Activated CD4-positive, alpha-beta memory T cell treated with anti-CD3 and anti-CD28 coated beads, Interleukin-2, amount 10 ng/mL, durations not matched to agents 7 days and 5 days (primary cell): ENCODE measurements at regions not wholly inside any gene's neighbourhood (a gene's known extent, or its start where the extent isn't known, plus 50 kb on each side); places are given as distances from the start of the nearest gene placed in this dataset.
"Not testable (repeated sequence)": the region's sequence is repeated elsewhere in the genome, so short reads cannot be mapped to it uniquely, and the experiment has no call there.

Source experiments
- CTCF ChIA-PET: fragments of 350-600 bp; sonication (Branson Sonifier 250); formaldehyde crosslinking; loops from one replicate; lab custom pipeline; 2021; ENCODE audit warnings: antibody characterized with exemption, inconsistent platforms; lab: Charles Lee
- POLR2A ChIA-PET: fragments of 350-600 bp; sonication (Branson Sonifier 250); formaldehyde crosslinking; loops from one replicate; lab custom pipeline; 2021; ENCODE audit warnings: antibody characterized with exemption; lab: Charles Lee
- DNase-seq: peaks from one replicate; pipeline ENCODE4 v3.0.0-alpha.2; 2020
- H3K27ac Mint-ChIP-seq: one replicate; pipeline ENCODE4 v1.8.0; 2021; ENCODE audit warnings: mild to moderate bottlenecking, mixed read lengths
- H3K27me3 Mint-ChIP-seq: one replicate; pipeline ENCODE4 v1.8.0; 2021; ENCODE audit warnings: mixed read lengths
- H3K36me3 Mint-ChIP-seq: one replicate; pipeline ENCODE4 v1.8.0; 2021; ENCODE audit warnings: low read depth, mixed read lengths
- H3K4me1 Mint-ChIP-seq: one replicate; pipeline ENCODE4 v1.8.0; 2021; ENCODE audit warnings: mixed read lengths
- H3K4me3 Mint-ChIP-seq: one replicate; pipeline ENCODE4 v1.8.0; 2021; ENCODE audit warnings: mild to moderate bottlenecking, mixed read lengths
- H3K9me3 Mint-ChIP-seq: one replicate; pipeline ENCODE4 v1.8.0; 2021; ENCODE audit warnings: mixed read lengths

DNA sequence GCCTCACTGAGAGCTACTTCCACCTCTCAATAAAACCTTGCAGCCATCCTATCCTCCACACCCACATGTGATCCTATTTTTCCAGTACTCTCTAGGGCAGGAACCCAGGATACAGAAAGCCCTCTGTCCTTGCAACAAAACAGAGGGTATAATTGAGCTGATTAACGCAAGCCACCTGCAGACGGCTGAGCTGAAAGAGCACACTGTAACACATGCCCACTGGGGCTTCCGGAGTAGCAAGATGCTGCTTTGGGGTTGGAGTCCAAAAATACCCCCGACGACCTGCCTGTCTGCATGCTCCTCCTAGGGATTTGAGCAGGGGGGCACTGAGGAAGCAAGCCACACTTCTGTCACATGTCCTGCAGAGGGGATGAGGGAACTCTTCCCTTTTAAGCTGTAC lies 401.1 kb upstream of the FOXG1 start:
- DNase-seq: no peak
- CTCF ChIA-PET: no interaction called here
- Mint-ChIP-seq H3K9me3 (peaks cover 14% of the 10 kb centered on the region), H3K4me3 (no peak overlapping the region), H3K4me1 (no peaks in the 10 kb centered on the region), H3K36me3 (no peaks in the 10 kb centered on the region), H3K27ac (no peak overlapping the region), H3K27me3 (no peaks in the 10 kb centered on the region)
- POLR2A ChIA-PET: no interaction called here

DNA sequence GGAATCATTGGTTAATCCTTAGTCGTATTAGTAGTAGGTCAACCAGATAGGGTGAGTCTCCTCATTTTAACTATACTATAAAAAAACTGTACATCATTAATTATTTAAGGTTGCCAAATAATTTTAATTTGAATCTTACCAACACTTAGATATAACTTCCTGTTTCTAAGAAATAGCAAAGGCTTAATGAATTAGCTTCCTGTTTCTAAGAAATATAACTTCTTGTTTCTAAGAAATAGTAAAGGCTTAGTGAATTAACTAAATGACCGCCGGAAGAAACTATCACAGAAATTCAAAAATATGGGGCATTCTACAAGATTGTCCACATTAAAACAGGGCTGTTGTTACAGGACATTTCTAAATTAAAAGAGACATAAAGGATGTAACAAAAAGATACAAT lies 392.9 kb upstream of the FOXG1 start:
- DNase-seq: no peak
- H3K27me3 Mint-ChIP-seq: no peaks in the 10 kb centered on the region
- H3K4me3 Mint-ChIP-seq: no peak overlapping the region
- H3K9me3 Mint-ChIP-seq: peaks cover 9% of the 10 kb centered on the region
- CTCF ChIA-PET: no interaction called here
- H3K4me1 Mint-ChIP-seq: no peaks in the 10 kb centered on the region
- POLR2A ChIA-PET: no interaction called here
- H3K36me3 Mint-ChIP-seq: no peaks in the 10 kb centered on the region
- H3K27ac Mint-ChIP-seq: no peak overlapping the region

DNA sequence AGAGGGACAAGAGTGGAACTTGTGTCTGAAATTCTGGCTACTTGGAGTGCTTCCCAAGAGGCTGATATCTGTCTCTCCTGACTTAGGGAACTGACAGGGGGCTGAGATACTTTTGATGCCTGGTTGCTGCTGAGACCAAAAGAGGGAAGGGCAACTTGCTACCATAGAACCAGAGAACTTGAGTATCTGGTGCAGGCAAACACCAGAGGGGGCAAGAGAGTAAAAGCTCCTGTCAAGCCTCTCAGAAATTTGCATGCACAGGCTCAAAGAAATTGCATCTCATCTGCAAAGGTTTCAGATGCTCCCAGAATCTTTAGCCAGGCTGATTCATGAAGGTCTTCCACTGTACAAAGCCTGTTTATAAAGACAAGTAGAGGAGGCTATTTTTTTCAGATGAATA lies 391.3 kb upstream of the FOXG1 start:
- H3K9me3 Mint-ChIP-seq: peaks cover 8% of the 10 kb centered on the region
- DNase-seq: no peak
- no peaks in the 10 kb centered on the region for H3K27me3 Mint-ChIP-seq
- no peaks in the 10 kb centered on the region for H3K4me1 Mint-ChIP-seq
- CTCF ChIA-PET: no interaction called here
- no peaks in the 10 kb centered on the region for H3K36me3 Mint-ChIP-seq
- POLR2A ChIA-PET: no interaction called here
- H3K4me3 Mint-ChIP-seq: no peak overlapping the region
- H3K27ac Mint-ChIP-seq: no peak overlapping the region

DNA sequence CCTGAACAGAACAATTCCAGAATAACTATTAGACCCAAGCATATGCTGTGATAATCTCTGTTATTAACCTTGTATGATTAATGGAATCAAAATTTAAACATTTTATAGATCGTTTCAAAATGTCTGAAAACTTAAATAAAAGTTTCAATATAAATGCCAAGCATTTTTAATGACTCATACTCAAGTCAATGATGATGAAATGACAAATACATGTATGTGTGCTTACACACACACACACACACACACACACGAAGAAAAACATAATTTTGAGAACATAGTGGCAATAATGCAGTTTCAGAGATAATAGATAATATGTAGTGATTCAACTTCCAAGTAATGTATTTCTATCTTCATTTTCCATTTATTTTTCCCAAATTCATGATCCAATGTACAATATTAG lies 384.9 kb upstream of the FOXG1 start:
- CTCF ChIA-PET: no interaction called here
- POLR2A ChIA-PET: no interaction called here

DNA sequence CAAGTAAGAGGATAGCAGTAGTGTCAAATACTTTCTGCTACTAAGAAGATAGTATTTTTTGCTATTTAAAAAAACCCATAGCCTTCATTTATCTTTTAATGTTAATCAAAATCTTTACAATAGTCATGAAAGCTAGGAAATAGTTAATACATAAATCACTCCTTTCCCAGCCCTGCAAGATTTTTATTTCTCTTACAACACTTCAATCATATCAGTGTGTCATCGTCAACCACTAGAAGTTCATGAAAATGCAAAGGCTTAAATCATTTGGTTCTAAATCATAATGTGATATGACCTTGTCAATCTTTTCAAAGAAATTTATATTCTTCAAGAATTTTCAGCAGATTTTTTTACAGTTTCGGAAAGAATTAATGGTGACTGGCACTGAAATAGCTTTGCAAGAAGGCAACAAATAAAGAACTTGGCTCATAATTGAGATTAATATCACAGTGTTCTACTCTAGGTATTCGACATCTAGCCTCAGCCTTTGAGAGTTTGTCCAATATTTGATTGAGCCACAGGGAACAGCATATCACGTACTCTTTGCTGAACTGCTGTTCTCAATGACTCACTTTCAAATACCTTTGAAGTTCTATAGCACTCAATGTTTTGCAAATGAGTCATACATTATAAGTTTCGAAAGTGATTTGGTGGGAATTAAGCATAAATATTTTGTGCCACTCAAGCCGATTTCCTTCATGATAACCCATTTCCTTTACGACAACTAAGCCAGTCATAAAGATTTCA lies 384.0 kb upstream of the FOXG1 start:
- no peaks in the 10 kb centered on the region for H3K36me3 Mint-ChIP-seq
- CTCF ChIA-PET: no interaction called here
- no peaks in the 10 kb centered on the region for H3K27me3 Mint-ChIP-seq
- peaks cover 6% of the 10 kb centered on the region for H3K9me3 Mint-ChIP-seq
- H3K4me1 Mint-ChIP-seq: no peaks in the 10 kb centered on the region
- no peak overlapping the region for H3K4me3 Mint-ChIP-seq
- POLR2A ChIA-PET: no interaction called here
- DNase-seq: no peak
- no peak overlapping the region for H3K27ac Mint-ChIP-seq

More for the DNA sequence above, 384.9 kb upstream of the FOXG1 start:
- H3K4me1 Mint-ChIP-seq: no peaks in the 10 kb centered on the region
- H3K36me3 Mint-ChIP-seq: no peaks in the 10 kb centered on the region
- peaks cover 5% of the 10 kb centered on the region for H3K9me3 Mint-ChIP-seq
- H3K4me3 Mint-ChIP-seq: no peak overlapping the region
- no peak overlapping the region for H3K27ac Mint-ChIP-seq
- no peaks in the 10 kb centered on the region for H3K27me3 Mint-ChIP-seq
- no peak for DNase-seq

DNA sequence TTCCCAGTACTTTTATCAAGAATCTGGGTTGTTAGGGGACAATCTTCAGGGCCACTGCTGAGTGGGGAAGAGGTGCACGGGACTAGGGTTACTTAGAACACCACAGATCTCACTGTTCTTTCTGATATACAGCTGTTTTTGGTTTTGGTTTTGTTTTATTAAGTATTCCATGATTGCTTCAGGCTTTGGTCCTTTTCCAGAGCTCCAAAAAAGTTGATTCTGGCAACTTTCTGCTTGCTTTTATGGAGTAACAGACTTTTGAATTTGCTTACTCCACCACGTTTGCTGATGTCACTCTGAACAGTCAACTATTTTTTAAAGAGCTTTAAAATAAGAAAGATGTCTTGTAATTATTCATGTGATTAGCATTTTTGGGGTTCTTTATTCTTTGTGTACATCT lies 368.1 kb upstream of the FOXG1 start:
- H3K9me3 Mint-ChIP-seq: peaks cover 3% of the 10 kb centered on the region
- CTCF ChIA-PET: no interaction called here
- H3K4me3 Mint-ChIP-seq: no peak overlapping the region

DNA sequence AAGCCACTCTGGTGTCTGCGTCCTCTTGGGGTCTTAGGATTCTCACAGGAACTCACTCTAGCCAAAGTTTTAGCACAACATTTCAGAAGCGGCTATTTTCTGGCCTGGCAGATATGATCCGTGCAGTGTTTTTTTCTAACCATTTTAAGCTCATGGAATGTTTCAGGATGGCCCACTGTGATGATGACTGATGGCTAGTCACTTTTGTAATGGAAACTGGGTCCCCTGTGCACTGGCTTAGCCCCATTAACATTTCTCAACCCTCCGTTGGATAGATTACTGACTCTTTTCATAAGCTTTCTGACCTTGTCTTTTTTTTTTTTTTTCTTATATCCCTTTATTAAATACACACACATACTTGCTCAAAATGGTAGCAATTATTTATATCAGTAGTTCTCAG lies 364.9 kb upstream of the FOXG1 start:
- POLR2A ChIA-PET, H3K27me3 Mint-ChIP-seq: not testable (repeated sequence)

More for the DNA sequence above, 368.1 kb upstream of the FOXG1 start:
- POLR2A ChIA-PET: no interaction called here
- H3K27me3 Mint-ChIP-seq: no peaks in the 10 kb centered on the region
- no peaks in the 10 kb centered on the region for H3K4me1 Mint-ChIP-seq
- H3K36me3 Mint-ChIP-seq: no peaks in the 10 kb centered on the region
- no peak for DNase-seq
- no peak overlapping the region for H3K27ac Mint-ChIP-seq

DNA sequence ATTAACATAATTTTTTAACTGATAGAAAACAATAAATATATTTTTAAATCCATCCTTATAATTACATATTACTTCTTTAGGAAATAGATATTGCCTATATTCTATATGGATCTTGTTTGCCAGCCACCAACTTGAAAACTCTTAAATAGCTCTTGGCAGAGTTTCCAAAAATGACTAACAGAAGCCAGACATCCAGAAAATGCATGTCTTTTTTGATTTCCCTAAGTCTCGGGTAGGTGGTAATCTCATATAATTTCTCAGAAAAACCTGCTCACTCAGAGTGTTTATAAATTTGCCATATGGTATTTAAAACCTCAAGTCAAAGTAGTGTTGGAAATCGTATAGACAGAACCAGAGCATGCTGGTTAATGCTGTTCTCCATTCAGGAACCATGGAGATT lies 360.4 kb upstream of the FOXG1 start:
- Mint-ChIP-seq H3K27me3 (no peaks in the 10 kb centered on the region), H3K4me1 (no peaks in the 10 kb centered on the region), H3K36me3 (no peaks in the 10 kb centered on the region), H3K9me3 (peaks cover 3% of the 10 kb centered on the region), H3K4me3 (no peak overlapping the region), H3K27ac (no peak overlapping the region)
- POLR2A ChIA-PET: no interaction called here
- CTCF ChIA-PET: no interaction called here
- no peak for DNase-seq

More for the DNA sequence above, 364.9 kb upstream of the FOXG1 start:
- DNase-seq, H3K4me3 Mint-ChIP-seq, H3K4me1 Mint-ChIP-seq, H3K27ac Mint-ChIP-seq, H3K9me3 Mint-ChIP-seq, CTCF ChIA-PET, H3K36me3 Mint-ChIP-seq: not testable (repeated sequence)

DNA sequence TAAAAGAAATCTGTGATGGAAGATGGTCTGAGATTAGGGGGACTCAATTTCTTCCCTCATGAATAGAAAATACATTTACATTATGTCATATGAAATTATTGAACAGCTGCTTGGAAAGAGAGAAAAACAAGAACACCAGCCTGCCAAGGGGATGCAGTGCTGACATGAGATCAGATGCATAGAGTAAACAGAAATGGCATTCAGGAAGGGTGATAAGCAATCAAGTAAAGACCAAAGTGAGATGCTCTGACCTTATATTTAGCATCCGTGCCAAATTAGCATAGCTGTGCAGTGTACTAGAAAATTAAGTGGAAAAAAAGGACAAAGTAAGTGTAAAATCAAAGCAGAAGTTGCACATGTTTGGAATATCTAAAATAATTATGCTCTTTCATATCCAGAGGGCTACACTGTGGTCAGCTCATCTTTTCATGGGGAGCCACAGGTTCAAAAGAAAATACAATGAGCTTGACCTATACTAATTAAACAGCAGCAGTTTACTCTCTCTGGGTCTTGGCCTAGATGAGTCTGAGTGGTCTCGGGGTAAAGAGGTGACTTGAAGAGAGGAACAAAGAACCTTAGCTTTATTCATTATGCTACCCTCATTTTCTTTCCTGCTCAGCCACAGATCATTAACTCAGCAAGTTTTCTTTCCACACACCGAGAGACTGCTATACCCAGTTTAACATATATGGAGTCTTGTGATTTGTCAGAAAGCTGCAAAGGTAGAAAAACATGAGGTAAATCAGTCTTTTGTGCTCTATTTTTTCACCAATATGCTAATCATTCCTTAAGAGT lies 359.4 kb upstream of the FOXG1 start:
- H3K4me3 Mint-ChIP-seq: no peak overlapping the region

DNA sequence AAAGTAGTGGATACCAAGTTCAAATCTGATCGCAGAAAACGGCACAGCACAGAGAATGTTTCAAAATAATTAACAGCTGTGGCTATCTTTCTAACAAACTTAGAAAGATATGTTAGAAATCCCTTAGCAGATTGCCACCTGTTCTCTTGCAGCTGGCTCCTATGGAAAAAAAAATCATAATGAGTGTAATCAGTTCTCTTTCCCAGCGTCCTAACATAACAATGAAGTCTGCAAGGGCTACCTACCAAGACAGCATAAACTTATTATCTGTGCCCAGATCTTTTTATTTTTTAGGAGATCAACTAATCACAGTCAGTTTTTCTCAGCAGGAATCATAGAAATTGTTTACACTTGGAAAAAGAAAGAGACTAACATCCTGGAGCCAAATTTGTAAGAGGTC lies 358.6 kb upstream of the FOXG1 start:
- Mint-ChIP-seq H3K4me3 (no peak overlapping the region), H3K4me1 (no peaks in the 10 kb centered on the region), H3K36me3 (no peaks in the 10 kb centered on the region), H3K27ac (no peak overlapping the region), H3K9me3 (peaks cover 5% of the 10 kb centered on the region), H3K27me3 (no peaks in the 10 kb centered on the region)
- ChIA-PET CTCF (no interaction called here), POLR2A (no interaction called here)
- DNase-seq: no peak

More for the DNA sequence above, 359.4 kb upstream of the FOXG1 start:
- ChIA-PET POLR2A (no interaction called here), CTCF (no interaction called here)
- H3K36me3 Mint-ChIP-seq: no peaks in the 10 kb centered on the region
- no peaks in the 10 kb centered on the region for H3K27me3 Mint-ChIP-seq
- peaks cover 3% of the 10 kb centered on the region for H3K9me3 Mint-ChIP-seq
- H3K4me1 Mint-ChIP-seq: no peaks in the 10 kb centered on the region
- H3K27ac Mint-ChIP-seq: no peak overlapping the region
- no peak for DNase-seq

DNA sequence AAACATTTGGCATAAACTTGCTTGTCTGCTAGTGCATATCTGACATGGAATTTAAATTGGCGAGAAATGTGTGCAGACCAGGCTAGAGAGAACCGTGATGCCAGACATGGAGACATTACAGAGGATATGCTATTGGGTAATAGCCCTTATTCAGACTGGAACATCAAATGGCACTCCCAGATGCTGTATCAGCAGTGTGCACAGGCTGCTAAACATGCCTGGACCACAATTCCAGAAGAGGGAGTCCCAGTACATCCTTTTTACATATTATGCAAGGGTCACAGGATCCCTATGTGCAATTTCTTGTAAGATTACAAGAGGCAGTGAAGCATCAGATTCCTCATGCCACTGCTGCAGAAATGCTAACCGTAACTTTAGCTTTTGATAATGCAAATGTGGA lies 354.5 kb upstream of the FOXG1 start:
- peaks cover 9% of the 10 kb centered on the region for H3K9me3 Mint-ChIP-seq
- no peak for DNase-seq
- CTCF ChIA-PET: no interaction called here
- no peak overlapping the region for H3K27ac Mint-ChIP-seq
- no peaks in the 10 kb centered on the region for H3K36me3 Mint-ChIP-seq
- POLR2A ChIA-PET: no interaction called here
- H3K27me3 Mint-ChIP-seq: no peaks in the 10 kb centered on the region
- no peaks in the 10 kb centered on the region for H3K4me1 Mint-ChIP-seq
- H3K4me3 Mint-ChIP-seq: no peak overlapping the region

DNA sequence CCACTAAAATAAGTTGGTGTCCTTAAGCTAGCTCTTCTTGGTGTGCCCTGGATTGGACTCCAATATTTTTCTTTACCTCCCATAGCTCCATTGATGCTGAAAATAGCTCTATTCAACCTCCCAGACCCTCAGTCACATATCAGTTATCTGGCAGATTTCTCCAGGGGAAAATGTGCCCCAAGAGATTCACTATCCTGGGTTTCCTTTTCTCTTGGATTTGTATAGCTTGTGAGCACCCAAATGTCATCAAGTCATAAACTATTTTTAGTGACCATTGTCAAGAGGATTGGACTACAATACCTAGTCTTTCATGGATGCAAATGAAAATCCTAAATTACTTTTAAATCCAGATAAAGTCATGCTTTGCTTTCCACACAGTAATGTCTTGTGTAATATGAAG lies 339.6 kb upstream of the FOXG1 start:
- no peak overlapping the region for H3K27ac Mint-ChIP-seq
- ChIA-PET POLR2A (no interaction called here), CTCF (no interaction called here)
- no peaks in the 10 kb centered on the region for H3K4me1 Mint-ChIP-seq
- no peaks in the 10 kb centered on the region for H3K27me3 Mint-ChIP-seq
- peaks cover 13% of the 10 kb centered on the region for H3K9me3 Mint-ChIP-seq
- DNase-seq: no peak
- no peaks in the 10 kb centered on the region for H3K36me3 Mint-ChIP-seq
- H3K4me3 Mint-ChIP-seq: no peak overlapping the region

DNA sequence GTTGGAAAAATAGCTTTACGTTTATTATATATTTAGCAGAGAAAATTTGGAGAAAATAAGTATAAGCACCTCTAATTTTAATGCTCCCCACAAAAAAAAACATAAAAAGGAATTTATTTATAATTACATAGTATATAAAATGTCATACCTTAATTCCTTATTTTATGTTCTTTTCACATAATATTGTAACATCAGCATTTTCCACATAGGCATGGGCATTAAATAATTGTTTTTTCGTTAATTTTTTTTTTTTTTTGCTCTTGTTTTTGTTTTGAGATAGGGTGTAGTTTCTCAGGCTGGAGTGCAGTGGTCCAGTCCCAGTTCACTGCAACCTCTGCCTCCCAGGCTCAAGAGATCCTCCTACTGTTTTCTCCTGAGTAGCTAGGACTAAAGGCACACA lies 329.8 kb upstream of the FOXG1 start:
- Mint-ChIP-seq H3K4me1 (no peaks in the 10 kb centered on the region), H3K36me3 (no peaks in the 10 kb centered on the region), H3K27me3 (no peaks in the 10 kb centered on the region), H3K9me3 (peaks cover 16% of the 10 kb centered on the region), H3K4me3 (no peak overlapping the region), H3K27ac (no peak overlapping the region)
- DNase-seq: no peak
- ChIA-PET POLR2A (no interaction called here), CTCF (no interaction called here)

DNA sequence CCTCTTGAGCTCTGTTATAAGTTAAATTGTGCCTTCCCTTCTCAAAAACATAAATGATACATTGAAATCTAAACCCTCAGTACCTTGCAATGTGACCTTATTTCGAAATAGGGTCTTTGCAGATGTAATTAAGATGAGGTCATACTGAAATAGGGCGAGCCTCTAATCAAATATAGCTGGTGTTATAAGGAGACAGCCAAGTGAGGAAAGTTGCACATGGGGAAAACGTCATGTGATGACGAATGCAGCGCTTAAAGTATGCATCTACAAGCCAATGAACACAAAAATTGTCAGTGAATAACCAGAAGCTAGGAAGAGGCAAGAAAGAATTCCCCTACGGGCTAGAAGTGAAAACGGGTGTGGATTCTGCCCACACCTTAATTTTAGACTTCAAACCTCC lies 305.2 kb upstream of the FOXG1 start:
- no peak overlapping the region for H3K27ac Mint-ChIP-seq
- no peak for DNase-seq
- H3K27me3 Mint-ChIP-seq: no peaks in the 10 kb centered on the region
- ChIA-PET POLR2A (no interaction called here), CTCF (no interaction called here)
- H3K9me3 Mint-ChIP-seq: peaks cover 19% of the 10 kb centered on the region
- no peaks in the 10 kb centered on the region for H3K4me1 Mint-ChIP-seq
- H3K4me3 Mint-ChIP-seq: no peak overlapping the region
- no peaks in the 10 kb centered on the region for H3K36me3 Mint-ChIP-seq
